Stimulated activated CD8-positive, alpha-beta memory T cell treated with anti-CD3 and anti-CD28 coated beads, Interleukin-2, amount 100 ng/mL, for 1 hour (primary cell): ENCODE measurements at regions not wholly inside any gene's neighbourhood (a gene's known extent, or its start where the extent isn't known, plus 50 kb on each side); places are given as distances from the start of the nearest gene placed in this dataset.
"Not testable (repeated sequence)": the region's sequence is repeated elsewhere in the genome, so short reads cannot be mapped to it uniquely, and the experiment has no call there.

Experiments
- DNase-seq, 2 donors: peaks; one replicate each; pipeline ENCODE4 v3.0.0-alpha.2; 2020; ENCODE audit warnings: low read depth in 2 of 2

DNA sequence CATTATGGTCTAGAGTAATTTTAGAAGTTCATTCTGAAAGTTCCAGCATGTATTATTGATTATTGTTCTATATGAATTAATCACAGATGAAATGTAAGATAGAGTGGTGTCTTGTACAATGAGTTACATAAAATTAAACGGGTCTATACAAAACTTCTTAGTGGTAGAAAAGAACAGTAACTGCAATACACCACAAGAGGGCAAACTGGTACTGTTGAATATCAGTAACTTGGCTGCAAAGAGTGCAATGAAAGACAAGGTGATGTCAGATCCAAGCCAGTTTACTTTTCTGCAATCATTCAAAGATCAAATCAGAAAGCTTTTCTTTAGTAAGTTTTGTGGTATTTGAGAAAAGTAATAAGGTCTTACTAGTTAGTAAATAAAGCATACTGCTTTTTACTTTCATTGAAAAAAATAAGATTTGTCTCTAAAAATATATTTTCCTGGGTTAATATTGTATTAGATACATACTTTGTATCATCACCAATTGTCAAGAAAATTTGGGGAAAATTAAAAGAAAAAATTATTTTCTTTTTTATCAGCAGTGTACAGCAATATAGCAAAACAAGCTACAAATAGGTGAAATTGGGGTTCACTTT lies 66.4 kb upstream of the BTG3 start:
- DNase-seq = no peak

DNA sequence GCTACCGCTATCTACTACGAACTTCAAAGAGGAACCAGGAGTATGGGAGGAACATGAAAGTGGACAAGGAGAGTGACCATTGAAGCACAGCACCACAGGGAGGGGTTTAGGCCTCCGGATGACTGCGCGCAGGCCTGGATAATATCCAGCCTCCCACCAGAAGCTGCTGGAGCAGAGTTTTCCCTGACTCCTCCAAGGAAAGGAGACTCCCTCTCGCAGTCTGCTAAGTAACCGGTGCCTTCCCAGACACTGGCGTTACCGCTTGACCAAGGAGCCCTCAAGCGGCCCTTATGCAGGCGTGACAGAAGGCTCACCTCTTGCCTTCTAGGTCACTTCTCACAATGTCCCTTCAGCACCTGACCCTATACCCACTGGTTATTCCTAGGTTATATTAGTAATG lies 64.2 kb upstream of the BTG3 start:
- not testable (repeated sequence) for DNase-seq

DNA sequence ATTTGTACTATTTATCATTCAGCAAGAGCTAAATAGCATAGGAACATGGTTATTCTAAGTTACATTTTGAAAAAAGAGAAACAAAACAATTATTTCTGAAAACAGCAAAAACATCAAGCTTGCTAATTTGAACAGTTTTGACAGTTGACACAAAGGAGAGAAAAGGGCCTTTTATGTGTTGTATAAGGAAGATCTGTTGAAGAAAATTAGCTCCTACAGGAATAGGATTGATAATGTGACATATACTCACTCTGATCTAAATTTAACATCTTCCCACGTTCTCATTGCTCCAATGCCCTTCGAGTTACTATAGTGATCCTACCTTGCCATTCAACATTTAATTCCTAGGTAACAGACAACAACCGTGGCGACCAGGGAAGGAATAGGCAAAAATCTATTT lies 61.4 kb upstream of the BTG3 start:
- no peak for DNase-seq

DNA sequence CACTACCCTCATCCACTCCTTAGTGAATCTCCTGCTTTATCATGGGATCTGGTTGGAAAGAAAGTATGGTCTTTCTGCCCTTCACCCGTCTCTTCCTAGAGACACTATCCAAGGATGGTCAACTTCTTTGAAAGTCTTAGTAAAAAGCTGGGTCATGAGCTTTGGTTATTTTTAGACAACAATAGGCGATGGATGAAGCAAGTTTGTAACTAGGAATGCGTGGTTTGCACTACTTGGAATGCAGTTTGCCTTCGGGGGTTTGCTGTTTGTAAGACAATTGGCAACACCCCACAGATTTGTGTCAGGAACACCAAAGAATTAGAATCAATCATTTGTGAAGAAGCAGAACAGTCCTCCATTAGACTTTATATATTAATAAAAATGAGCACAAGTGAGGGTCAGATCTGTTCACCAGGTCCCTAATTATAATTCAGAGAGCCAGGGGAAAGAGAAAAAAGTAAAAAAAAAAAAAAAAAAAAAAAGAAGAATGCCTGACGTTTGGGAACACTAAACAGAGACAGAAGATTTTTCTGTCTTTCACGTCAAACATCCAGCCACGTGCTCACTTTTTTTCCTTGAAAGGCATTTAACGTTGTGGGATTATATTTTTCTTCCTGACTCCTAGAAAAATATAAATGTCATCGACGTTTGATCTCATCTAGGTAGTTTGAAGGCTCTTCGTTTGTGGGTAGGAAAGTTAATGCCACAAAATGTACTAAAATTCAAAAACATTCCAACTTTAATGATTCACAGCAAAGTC lies 60.7 kb upstream of the BTG3 start:
- DNase-seq = no peak

DNA sequence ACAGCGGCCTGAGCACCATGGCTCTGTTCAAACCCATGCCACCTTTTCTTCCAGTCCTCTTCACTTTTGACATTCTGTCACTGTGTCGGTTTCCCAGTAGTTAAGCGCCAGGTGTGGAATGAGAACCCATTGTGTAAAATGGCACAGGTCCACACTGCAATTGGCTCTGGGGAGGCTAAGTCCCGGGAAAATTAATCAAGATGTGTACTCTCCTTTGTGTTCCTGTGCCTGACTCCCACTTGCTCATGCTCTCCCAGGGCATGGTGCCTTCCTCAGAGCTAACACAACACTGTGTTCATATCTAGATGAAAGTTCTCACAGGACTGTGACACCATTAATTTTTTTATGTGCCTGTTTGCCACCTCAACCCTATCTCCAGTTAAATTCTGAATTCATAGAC lies 59.0 kb upstream of the BTG3 start:
- DNase-seq = no peak

DNA sequence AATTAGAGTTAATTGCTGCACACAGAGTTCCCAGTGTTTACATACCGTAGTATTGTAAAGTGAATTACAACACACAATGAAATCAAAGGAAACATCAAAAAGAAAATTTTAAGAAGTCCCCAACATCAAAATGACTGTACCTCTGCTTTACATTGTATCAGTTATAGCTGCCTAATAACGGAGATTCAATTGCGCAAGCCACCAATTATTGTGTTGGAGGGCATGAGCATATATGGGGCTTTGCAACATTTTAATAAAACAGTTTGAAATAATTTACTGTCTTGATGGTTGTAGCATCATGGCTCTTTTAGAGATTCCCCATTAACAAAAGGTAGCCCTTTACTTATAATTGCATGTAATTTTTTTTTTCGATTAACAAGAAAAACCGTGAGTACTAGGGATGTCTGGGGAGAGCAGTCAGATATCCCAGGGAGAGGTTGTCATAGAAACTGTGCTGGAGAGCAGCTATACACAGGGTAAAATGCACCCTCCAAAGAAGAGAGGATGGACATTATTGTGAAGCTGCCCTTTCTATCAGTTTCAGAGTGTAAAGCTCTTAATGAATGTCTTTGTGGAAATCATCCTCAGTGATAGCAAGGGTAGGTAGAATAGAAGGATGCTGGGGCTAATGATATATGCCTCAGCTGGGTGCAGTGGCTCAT lies 55.9 kb upstream of the BTG3 start:
- DNase-seq = no peak

DNA sequence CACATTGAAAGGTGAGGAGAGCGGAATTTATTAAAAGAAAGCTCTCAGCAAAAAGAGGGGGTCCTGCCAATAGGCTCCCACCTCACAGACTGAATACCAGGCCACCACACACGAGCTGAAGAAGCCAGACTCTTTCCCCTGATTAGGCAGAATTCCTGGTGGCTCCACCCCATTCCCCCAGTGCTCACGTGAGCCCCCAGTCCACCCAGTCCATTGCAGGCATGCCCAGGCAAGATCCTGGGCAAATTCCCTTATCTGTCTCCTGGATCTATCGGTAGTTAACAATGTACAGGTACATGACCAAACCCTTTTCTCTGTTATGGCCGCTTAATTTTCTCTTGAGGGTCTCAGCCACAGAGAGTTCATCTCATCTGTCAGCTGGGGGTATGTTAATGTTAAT lies 54.6 kb upstream of the BTG3 start:
- DNase-seq = no peak
